Upper lobe of left lung (tissue), 6 donors: ENCODE measurements at regions not wholly inside any gene's neighbourhood (a gene's known extent, or its start where the extent isn't known, plus 50 kb on each side); places are given as distances from the start of the nearest gene placed in this dataset.
"Not testable (repeated sequence)": the region's sequence is repeated elsewhere in the genome, so short reads cannot be mapped to it uniquely, and the experiment has no call there.

Experiments
- ATAC-seq, 2 donors: fragments of 200-7000 bp; cut with Tn5 transposase; one replicate each; pipeline ENCODE4 v1.9.1; 2022; ENCODE audit warnings: mild to moderate bottlenecking in 2 of 2, moderate library complexity in 2 of 2; ENCODE audit not compliant: low FRiP score in 2 of 2
- DNase-seq, 2 donors: peaks; one replicate each; pipeline ENCODE4 v3.0.0-alpha.2; 2019 to 2020
- H3K27ac ChIP-seq, 4 donors: fragments of 200-600 bp; sonication (generic); one replicate each; pipeline ENCODE4 v1.5.1; 2016 to 2019
- H3K27me3 ChIP-seq, 4 donors: fragments of 200-600 bp; sonication (generic); one replicate each; pipeline ENCODE4 v1.5.1; 2017 to 2019
- H3K36me3 ChIP-seq, 4 donors: fragments of 200-600 bp; sonication (generic); one replicate each; pipeline ENCODE4 v1.5.1; 2016 to 2019
- H3K4me1 ChIP-seq, 4 donors: fragments of 200-600 bp; sonication (generic); one replicate each; pipeline ENCODE4 v1.5.1; 2018 to 2019
- H3K4me3 ChIP-seq, 4 donors: fragments of 200-600 bp; sonication (generic); one replicate each; pipeline ENCODE4 v1.5.1; 2017 to 2019; ENCODE audit warnings: mild to moderate bottlenecking in 2 of 4, moderate library complexity in 1 of 4
- H3K9me3 ChIP-seq, 4 donors: fragments of 200-600 bp; sonication (generic); one replicate each; pipeline ENCODE4 v1.5.1; 2018 to 2019
- EP300 ChIP-seq, 4 donors: sonication (generic); formaldehyde crosslinking; IDR thresholded peaks; one replicate each; pipeline ENCODE4 v1.5.1; 2017; ENCODE audit warnings: antibody characterized with exemption in 4 of 4, control low read depth in 2 of 4
- POLR2A ChIP-seq, 4 donors: fragments of 450-650 bp; IDR thresholded peaks; one replicate each; pipeline ENCODE4 v1.5.1; 2016 to 2017; ENCODE audit warnings: antibody characterized with exemption in 4 of 4, mild to moderate bottlenecking in 2 of 4
- POLR2AphosphoS5 ChIP-seq, 2 donors: sonication (generic); formaldehyde crosslinking; IDR thresholded peaks; one replicate each; pipeline ENCODE4 v1.5.1; 2017; ENCODE audit warnings: antibody characterized with exemption in 2 of 2
- WGBS, 2 donors: methylation state at CpG; one replicate each; pipeline ENCODE4 v1.1.5; 2017 to 2018; 5-methylcytosine and 5-hydroxymethylcytosine counted together
- TF ChIP-seq, protein P1 (sequence below), 6 experiments: fragments of 450-650 bp in 4 of 6; fragments of 200-600 bp in 2 of 6; sonication (generic) in 2 of 6; IDR thresholded peaks; one replicate each; pipeline ENCODE4 v1.5.1; 2016 to 2019; ENCODE audit warnings: antibody characterized with exemption in 6 of 6
- donor health status: DM: no; HTN: no; CAD: no; lungs with moderate emphysema.
- donor health status: DM: no; HTN: yes; CAD: no; lungs with severe emphysema.

DNA sequence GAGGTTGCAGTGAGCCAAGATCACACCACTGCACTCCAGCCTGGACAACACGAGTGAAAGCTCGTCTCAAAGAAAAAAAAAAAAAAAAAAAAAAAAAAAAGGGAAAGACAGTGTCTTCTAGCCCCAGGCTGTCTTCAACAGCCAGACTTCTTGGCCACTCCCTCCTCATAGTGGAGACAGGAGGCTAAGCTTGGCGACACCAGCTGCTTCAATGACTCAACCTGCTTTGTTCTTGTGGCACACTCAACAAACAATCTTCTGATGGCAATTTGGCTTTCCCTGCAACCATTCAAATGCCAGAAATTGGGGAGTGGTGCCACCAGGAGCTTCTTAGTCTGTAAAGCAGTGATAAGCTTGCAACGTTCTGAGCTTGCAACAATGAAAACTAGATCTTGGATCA lies 290.4 kb upstream of the DYNLRB2 start:
- no peaks in the 10 kb centered on the region for H3K9me3 ChIP-seq
- 76 to 79% methylated on average over 4 of the region's 4 CpGs for WGBS, 2 donors
- H3K4me1 ChIP-seq = no peaks in the 10 kb centered on the region
- H3K27ac ChIP-seq = no peak overlapping the region
- no peak overlapping the region for H3K4me3 ChIP-seq
- DNase-seq (no peak), ATAC-seq (no peak)
- TF ChIP-seq POLR2A (IDR thresholded peaks at IDR 0.05) (no peak), POLR2AphosphoS5 (IDR thresholded peaks at IDR 0.05) (no peak), EP300 (IDR thresholded peaks at IDR 0.05) (no peak)
- TF ChIP-seq, protein P1, sequence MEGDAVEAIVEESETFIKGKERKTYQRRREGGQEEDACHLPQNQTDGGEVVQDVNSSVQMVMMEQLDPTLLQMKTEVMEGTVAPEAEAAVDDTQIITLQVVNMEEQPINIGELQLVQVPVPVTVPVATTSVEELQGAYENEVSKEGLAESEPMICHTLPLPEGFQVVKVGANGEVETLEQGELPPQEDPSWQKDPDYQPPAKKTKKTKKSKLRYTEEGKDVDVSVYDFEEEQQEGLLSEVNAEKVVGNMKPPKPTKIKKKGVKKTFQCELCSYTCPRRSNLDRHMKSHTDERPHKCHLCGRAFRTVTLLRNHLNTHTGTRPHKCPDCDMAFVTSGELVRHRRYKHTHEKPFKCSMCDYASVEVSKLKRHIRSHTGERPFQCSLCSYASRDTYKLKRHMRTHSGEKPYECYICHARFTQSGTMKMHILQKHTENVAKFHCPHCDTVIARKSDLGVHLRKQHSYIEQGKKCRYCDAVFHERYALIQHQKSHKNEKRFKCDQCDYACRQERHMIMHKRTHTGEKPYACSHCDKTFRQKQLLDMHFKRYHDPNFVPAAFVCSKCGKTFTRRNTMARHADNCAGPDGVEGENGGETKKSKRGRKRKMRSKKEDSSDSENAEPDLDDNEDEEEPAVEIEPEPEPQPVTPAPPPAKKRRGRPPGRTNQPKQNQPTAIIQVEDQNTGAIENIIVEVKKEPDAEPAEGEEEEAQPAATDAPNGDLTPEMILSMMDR (IDR thresholded peaks at IDR 0.05) = no peak
- H3K27me3 ChIP-seq = no peaks in the 10 kb centered on the region
- no peaks in the 10 kb centered on the region for H3K36me3 ChIP-seq

DNA sequence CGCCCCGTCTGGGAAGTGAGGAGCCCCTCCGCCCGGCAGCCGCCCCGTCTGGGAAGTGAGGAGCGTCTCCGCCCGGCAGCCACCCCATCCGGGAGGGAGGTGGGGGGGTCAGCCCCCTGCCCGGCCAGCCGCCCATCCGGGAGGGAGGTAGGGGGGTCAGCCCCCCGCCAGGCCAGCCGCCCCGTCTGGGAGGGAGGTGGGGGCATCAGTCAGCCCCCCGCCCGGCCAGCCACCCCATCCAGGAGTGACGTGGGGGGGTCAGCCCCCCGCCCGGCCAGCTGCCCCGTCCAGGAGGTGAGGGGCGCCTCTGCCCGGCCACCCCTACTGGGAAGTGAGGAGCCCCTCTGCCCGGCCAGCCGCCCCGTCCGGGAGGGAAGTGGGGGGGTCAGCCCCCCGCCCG lies 297.5 kb upstream of the DYNLRB2 start:
- H3K4me3 ChIP-seq, H3K27ac ChIP-seq, H3K4me1 ChIP-seq, ATAC-seq, H3K9me3 ChIP-seq, H3K36me3 ChIP-seq, H3K27me3 ChIP-seq: not testable (repeated sequence)
- no CpG with 5 or more reads among the region's 30 CpGs for WGBS, 2 donors
- peak in 1 of 2 donors; percentile 66 for DNase-seq

DNA sequence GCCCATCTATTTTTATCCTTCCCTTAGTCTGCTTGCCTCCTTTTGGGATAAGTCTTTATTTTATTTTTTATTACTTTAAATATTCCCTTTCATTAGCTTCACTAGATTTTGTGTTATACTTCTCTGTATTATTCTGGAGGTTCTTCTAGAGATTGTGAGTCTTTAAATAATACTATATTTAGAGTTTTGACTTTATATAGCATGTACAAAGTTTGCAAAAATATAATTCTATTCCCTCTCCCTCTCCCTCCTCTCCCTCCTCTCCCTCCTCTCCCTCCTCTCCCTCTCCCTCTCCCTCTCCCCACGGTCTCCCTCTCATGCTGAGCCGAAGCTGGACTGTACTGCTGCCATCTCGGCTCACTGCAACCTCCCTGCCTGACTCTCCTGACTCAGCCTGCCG lies 298.5 kb upstream of the DYNLRB2 start:
- not testable (repeated sequence) for DNase-seq, H3K4me1 ChIP-seq, H3K36me3 ChIP-seq, H3K4me3 ChIP-seq, ATAC-seq, H3K9me3 ChIP-seq, H3K27ac ChIP-seq, H3K27me3 ChIP-seq
- 90 to 96% methylated on average over 3 to 4 of the region's 4 CpGs for WGBS, 2 donors

DNA sequence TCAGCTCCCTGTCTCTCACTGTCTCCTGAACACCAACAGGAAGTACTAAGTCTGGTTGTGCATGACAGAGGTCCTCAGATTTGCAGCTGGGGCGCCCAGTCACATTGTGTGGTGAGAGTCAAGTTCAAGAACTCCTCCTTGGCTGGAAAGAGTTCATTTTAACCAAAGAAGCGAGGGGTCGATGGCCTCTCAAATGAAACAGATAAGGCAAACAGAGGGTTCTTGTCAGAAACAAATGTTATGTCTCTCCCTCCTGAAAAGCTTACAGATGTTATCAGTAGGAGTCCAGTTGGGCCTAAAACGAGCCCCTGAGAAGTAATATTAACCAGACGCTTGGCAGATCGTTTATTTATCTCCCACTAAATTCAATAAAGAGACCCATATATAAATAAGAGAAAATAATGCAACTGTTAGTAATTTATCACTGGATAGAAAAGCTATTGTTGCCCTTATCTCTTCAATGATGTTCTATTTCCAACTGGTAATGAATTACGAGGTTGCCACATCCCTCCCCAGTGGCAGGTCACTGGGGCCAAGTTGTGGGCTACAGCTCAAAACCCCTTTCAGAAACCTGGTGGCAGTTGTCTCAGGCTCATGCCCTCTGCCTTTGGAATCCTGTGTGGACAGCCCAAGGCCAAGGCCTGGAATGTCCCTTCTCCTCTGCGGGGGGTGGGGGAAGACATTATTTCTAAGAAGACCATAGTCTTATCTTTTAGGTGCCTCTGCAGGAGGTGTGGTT lies 307.5 kb upstream of the DYNLRB2 start:
- no peak overlapping the region for H3K4me3 ChIP-seq
- no peak for TF ChIP-seq POLR2A (IDR thresholded peaks at IDR 0.05)
- no peak for TF ChIP-seq POLR2AphosphoS5 (IDR thresholded peaks at IDR 0.05)
- TF ChIP-seq EP300 (IDR thresholded peaks at IDR 0.05) = no peak
- TF ChIP-seq, protein P1 (IDR thresholded peaks at IDR 0.05) = no peak
- no peaks in the 10 kb centered on the region for H3K9me3 ChIP-seq
- no peaks in the 10 kb centered on the region for H3K4me1 ChIP-seq
- ATAC-seq (no peak), DNase-seq (no peak)
- no peaks in the 10 kb centered on the region for H3K27me3 ChIP-seq
- H3K36me3 ChIP-seq = no peaks in the 10 kb centered on the region
- H3K27ac ChIP-seq = no peak overlapping the region
- WGBS, 2 donors = 60 to 64% methylated on average over 8 of the region's 8 CpGs

DNA sequence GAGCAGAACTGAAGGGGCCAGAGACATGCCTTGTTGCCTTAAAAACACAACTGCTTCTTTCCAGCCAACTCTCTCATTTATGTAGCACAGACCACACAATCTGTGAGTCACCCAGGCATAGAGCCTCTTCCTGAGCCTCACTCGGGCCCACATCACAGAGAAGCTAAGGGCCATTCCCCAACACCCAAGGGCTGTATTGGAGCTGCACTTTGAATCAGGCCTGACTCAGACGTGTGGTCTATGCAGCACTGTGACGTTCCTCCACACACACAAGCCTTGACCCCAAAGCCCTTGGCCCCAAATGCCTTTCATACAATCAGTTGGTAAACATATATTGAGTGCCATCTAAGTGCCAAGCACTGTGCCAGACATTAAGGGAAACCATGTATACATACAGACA lies 308.9 kb upstream of the DYNLRB2 start:
- Histone ChIP-seq H3K4me3 (no peak overlapping the region), H3K27me3 (no peaks in the 10 kb centered on the region), H3K9me3 (peaks cover 0 to 3% (median 0%) of the 10 kb centered on the region in 4 donors), H3K36me3 (no peaks in the 10 kb centered on the region), H3K27ac (no peak overlapping the region), H3K4me1 (no peaks in the 10 kb centered on the region)
- DNase-seq (no peak), ATAC-seq (no peak)
- TF ChIP-seq POLR2A (IDR thresholded peaks at IDR 0.05) (no peak), EP300 (IDR thresholded peaks at IDR 0.05) (no peak), POLR2AphosphoS5 (IDR thresholded peaks at IDR 0.05) (no peak)
- TF ChIP-seq, protein P1 (IDR thresholded peaks at IDR 0.05) = no peak
- 60 to 73% methylated on average over 3 of the region's 3 CpGs for WGBS, 2 donors

DNA sequence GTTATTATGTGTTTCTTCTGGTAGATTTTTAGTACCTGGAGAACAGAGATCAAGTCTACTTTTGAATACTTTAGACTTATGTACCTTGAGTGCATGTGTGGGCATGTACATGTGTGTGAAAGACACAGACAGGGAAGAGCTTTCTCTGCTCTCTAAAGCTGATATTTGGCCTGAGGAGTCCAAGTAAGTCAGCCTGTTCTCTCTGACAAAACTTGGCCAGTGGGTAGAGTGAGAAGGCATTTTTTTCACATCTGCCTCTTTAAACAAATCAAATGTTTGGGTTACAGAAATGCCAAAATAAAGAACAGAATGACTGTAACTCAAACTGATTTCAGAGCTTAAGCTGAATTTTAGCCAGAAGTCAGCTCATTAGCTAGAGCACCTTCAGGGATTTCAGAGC lies 309.7 kb upstream of the DYNLRB2 start:
- Histone ChIP-seq H3K27ac (no peak overlapping the region), H3K4me3 (no peak overlapping the region), H3K27me3 (no peaks in the 10 kb centered on the region), H3K9me3 (peaks cover 0 to 7% (median 3%) of the 10 kb centered on the region in 4 donors), H3K4me1 (no peaks in the 10 kb centered on the region), H3K36me3 (no peaks in the 10 kb centered on the region)
- no peak for ATAC-seq
- DNase-seq = no peak
- TF ChIP-seq POLR2A (IDR thresholded peaks at IDR 0.05) = no peak
